ENCODE measurements at regions not wholly inside any gene's neighbourhood (a gene's known extent, or its start where the extent isn't known, plus 50 kb on each side); places are given as distances from the start of the nearest gene placed in this dataset.
A peak's percentile ranks its signal among the peaks of the same experiment; 100 is the strongest.
"Not testable (repeated sequence)": the region's sequence is repeated elsewhere in the genome, so short reads cannot be mapped to it uniquely, and the experiment has no call there.

DNA sequence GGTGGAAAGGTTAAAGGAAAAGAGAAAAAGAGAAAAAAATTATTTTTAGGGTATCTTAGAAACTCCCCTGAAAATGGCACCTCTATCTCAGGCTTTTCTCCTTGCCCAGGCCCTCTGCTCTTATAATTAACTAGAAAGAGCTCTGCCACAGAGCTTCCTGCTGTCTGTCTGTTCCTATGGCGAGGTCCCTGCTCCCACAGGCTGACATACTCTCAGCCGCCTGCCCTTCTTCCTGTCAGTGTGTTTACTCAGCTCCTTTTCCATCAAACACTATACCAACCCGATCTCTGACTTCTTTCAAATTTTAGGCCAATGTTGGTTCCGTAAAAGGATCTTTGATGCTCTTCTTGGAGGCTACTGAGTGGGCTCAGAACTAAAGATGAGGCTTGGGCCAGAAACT, 482.6 kb downstream of the DMAC1 start:
- DNase-seq (ENCODE audit: low read depth), result no peak
- no peak for TF ChIP-seq CTCF (IDR thresholded peaks at IDR 0.05; ENCODE audit: control insufficient read depth, insufficient read depth, low read depth, low read length, missing control alignments)
- no peak overlapping the region for H3K4me3 ChIP-seq (ENCODE audit: control insufficient read depth, low read depth, low read length)

DNA sequence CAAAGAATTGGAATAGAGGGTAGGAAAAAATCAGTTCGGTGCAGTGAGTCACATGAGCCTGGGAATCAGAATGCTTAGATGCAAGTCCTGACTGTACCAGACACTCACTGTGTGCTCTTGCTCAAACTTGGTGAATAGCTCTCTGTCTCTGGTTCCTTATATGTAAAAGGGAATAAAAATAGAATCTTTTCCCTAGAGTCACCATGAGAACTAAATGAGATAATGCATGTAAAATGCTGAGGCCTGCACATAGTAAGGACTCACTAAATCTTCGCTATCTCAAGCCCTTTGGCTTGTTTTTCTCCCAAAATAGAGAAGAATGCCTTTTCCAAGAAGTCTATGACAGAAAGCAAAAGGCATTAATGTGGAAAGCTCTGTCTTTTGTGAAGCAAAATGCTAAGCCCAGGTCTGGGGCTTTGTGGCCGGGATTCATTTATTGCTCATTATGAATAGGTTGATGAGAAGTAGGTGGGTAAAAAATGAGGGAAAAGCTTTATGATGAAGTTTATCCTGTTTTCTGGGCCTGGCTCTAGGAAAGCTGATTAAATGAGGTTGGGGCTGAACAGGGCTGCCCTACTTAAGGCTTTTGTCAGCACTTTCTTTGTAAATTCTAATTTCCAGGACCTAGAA, 483.3 kb downstream of the DMAC1 start:
- no peak overlapping the region for H3K4me3 ChIP-seq (ENCODE audit: control insufficient read depth, low read depth, low read length)
- TF ChIP-seq CTCF (IDR thresholded peaks at IDR 0.05; ENCODE audit: control insufficient read depth, insufficient read depth, low read depth, low read length, missing control alignments), result no peak
- no peak for DNase-seq (ENCODE audit: low read depth)

GRCh38 chr9:7315746-7316145, 483.8 kb downstream of the DMAC1 start:
- H3K4me3 ChIP-seq (ENCODE audit: control insufficient read depth, low read depth, low read length), result no peak overlapping the region
- DNase-seq (ENCODE audit: low read depth), result peak; percentile 35
- TF ChIP-seq CTCF (IDR thresholded peaks at IDR 0.05; ENCODE audit: control insufficient read depth, insufficient read depth, low read depth, low read length, missing control alignments), result no peak

DNA sequence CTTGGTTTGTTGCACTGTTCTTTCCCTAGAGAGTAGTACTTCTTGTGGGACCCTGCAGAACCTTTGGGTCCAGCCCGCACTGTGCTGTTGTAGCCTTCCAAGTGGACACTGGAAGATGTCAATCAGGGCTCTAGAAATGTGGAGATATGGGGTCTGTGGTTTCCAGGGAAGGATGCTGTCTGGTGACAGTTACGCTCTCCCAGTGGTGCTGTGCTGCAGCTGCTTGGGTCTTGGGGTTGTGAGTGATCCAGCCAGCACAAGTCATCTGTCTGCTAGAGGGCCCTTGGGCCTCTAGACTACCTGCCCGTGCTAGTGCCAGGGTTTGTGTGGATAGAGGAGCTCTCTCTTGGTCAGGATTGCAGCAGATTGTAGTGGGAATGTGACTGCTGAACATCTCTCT, 484.5 kb downstream of the DMAC1 start:
- TF ChIP-seq CTCF (IDR thresholded peaks at IDR 0.05; ENCODE audit: control insufficient read depth, insufficient read depth, low read depth, low read length, missing control alignments), result no peak
- no peak overlapping the region for H3K4me3 ChIP-seq (ENCODE audit: control insufficient read depth, low read depth, low read length)
- no peak for DNase-seq (ENCODE audit: low read depth)

GRCh38 chr9:7313389-7313788, 486.2 kb downstream of the DMAC1 start:
- DNase-seq (ENCODE audit: low read depth), result no peak
- no peak overlapping the region for H3K4me3 ChIP-seq (ENCODE audit: control insufficient read depth, low read depth, low read length)
- TF ChIP-seq CTCF (IDR thresholded peaks at IDR 0.05; ENCODE audit: control insufficient read depth, insufficient read depth, low read depth, low read length, missing control alignments), result no peak

GRCh38 chr9:7309051-7309450, 490.5 kb downstream of the DMAC1 start:
- DNase-seq (ENCODE audit: low read depth); H3K4me3 ChIP-seq (ENCODE audit: control insufficient read depth, low read depth, low read length): not testable (repeated sequence)

DNA sequence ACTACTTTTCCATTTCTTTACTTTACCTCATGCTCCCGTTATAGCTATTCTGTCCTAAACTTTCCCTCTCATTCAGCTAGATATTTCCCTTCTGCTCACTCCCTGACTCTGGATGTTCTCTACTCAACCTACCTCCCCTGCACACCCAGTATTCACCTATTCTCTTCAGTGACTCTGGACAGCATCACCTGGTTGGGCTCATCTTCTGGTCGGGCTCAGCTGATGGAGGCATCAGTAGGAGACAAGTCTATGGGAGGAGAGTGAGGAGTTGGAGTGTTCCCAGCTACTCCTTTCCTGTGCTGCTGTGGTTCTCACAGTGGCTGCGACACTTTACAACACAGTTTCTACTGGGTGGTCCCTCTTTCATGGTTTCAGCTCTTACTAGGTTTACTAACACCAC, 493.9 kb downstream of the DMAC1 start:
- no peak for TF ChIP-seq CTCF (IDR thresholded peaks at IDR 0.05; ENCODE audit: control insufficient read depth, insufficient read depth, low read depth, low read length, missing control alignments)
- no peak overlapping the region for H3K4me3 ChIP-seq (ENCODE audit: control insufficient read depth, low read depth, low read length)
- DNase-seq (ENCODE audit: low read depth), result no peak
